ENCODE measurements at regions not wholly inside any gene's neighbourhood (a gene's known extent, or its start where the extent isn't known, plus 50 kb on each side); places are given as distances from the start of the nearest gene placed in this dataset.

GRCh38 chr12:127416796-127417195, 850.2 kb upstream of the TMEM132C start:
- DNase-seq = no peak

GRCh38 chr12:127419111-127419510, 847.9 kb upstream of the TMEM132C start:
- DNase-seq = no peak

- DNase-seq = no peak
Observed at GRCh38 chr12:127421614-127422013, 845.4 kb upstream of the TMEM132C start.

- DNase-seq = no peak
Observed at GRCh38 chr12:127422935-127423566, 843.9 kb upstream of the TMEM132C start.

DNA sequence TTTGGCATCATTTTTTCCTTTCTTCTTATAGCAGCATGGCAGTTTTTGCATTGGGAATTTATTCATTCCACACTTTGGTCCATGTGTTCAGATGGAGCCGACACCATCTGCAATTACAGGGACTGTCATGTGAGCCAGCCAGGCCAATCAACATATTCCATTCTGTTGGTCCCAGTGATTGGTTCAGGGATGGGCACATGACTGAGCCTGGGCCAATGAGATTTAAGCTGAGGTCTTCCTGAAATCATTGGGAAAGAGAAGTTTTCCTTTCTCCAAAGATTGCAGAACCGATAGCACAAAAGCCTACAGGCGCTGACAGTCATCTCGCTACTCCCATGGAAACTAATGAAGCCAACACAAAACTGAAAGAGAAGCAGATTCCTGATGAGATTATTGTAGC, 841.5 kb upstream of the TMEM132C start:
- DNase-seq = no peak

GRCh38 chr12:127428420-127428819, 838.5 kb upstream of the TMEM132C start:
- no peak for DNase-seq

DNA sequence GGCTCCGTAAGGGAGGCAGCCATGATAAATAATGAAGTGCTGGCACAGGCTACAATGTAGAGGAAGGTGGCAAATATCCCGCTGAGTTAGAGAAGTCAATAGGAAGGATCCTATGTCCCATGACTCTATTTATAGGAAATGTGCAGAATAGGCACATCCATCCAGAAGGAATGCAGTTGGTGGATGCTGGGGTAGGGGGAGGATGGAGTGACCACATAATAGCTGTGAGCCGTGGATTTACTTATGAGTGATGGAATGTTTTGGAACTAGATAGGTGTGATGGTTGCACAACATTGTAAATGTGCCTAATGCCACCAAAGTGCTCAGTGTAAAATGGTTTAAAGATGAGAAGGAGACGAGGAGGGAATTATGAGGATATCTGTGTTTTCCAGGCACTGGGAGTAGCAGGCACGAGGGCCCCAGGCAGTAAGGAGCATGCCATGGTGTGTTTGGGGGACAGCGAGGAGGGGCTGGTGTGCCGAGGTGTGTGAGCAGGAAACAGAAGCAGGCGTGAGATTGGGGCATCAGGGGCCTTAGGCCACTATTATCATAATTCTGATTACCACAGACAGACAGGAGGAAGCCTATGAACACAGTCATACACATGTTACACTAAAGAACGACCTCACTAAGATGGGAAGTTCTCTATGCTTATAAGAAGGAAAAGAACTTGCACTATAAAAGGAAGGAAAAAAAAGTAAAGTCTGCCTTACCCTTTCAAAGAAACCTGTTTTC, 837.3 kb upstream of the TMEM132C start:
- no peak for DNase-seq

DNA sequence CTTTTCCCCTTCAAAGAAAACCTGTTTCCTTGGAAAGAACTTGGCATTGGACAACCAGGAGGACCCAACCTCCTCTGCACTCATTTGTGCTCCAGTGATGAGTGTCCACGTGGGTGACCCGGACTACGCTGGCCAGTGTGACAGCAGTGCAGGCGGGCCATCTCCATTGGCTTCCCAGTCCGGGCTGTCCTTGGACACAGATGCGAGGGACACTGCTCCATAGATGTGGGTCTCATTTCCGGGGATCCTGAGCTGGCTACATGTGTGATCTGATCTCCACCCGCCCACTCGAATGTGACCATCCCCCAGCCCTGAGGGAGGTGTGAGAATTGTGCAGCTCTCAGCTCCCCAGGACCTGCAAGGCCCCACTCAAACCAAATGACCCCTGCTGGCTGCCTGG, 836.6 kb upstream of the TMEM132C start:
- DNase-seq = no peak

DNA sequence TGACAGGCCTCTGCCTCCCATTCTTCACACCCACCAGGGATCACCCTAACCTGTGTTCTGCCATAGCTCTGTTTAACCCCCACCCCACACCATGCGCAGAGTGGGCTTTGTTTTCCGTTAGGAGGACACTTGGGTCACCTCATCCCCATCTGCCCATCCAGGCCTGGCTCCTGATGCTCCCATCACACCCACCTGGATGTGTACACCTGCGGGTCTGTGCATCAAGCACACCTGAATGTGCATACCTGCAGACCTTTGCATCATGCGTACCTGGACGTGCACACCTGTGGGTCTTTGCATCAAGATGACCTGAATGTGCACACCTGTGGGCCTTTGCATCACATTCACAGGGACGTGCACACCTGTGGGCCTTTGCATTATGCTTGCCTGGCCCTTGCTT, 835.8 kb upstream of the TMEM132C start:
- DNase-seq = no peak

DNA sequence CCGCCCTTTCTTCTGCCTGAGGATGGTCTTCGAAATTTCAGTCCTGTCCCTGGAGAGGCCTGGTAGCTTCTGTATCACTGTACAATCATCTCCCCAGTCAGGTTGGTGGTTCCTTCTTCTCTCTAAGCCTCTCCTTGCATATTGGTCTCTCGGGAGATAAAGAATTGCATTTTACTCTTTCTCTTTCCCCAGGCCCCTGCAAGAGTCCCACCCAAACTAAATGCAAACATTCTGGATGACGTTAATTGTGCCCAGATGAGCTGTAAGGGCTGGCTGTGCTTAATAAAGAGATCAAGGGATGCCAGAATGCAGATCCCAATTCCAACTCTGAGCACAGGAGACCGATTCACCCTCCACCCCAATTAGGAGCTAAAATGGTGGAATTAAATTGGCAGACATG, 835.4 kb upstream of the TMEM132C start:
- no peak for DNase-seq

- no peak for DNase-seq
Observed at GRCh38 chr12:127435439-127435838, 831.5 kb upstream of the TMEM132C start.

DNA sequence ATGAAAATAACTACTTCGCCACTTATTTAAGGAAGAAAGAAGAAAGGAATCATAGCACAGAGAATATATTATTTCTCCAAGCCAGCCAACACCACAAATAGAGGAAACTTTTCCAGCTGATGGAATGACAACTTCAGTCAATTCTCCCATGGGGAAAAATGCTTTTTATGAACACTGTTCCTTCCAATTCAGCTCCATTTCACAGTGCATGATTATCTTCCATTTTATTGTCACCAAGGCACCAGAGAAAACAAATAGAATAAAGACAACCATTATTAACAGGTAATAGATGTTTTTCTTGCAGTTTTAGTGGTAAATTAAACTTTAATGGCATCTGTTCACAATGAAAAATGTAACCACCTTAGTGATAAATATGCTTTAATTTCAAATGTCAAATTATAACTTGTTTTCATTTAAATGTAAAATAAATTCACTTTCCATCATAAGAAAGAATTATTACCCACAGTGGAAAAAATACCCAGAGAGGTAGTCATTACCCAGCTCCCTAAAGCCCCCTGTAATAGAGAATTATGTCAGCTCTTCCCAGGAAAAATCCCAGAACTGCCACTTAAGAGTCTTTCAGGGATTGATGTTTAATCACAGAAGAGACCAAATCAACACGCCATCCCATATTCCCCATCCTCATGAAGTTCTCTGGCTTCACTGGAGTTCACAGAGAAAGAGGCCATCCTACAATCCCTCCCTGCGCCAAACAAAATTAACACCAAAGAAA, 828.3 kb upstream of the TMEM132C start:
- DNase-seq = no peak

DNA sequence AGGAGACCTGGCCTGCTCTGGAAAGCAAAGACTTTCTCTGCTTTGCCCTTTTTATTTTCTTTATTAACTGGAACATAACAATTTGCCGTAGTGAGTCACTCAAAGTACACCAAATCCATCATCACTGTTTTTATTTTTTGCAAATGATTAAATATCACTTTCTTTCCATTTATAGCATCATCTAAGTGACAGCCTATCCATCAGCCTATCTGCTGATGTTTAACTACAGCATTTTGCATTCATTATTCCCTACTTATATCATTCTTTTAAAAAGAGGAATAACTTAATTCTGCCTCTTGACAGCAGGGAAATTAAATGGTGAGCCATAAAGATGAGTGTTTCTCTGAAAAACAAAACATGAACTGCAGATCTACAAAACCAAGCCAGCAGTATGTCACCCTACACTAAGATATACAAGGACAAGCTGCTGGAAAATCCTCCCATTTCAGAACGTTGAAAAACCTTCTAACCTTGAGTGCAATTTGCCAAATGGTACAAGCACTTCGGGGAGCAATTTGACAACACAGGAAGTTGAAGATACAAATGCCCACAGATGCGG, 821.3 kb upstream of the TMEM132C start:
- no peak for DNase-seq

- DNase-seq = no peak
Observed at GRCh38 chr12:127448906-127449305, 818.1 kb upstream of the TMEM132C start.

DNA sequence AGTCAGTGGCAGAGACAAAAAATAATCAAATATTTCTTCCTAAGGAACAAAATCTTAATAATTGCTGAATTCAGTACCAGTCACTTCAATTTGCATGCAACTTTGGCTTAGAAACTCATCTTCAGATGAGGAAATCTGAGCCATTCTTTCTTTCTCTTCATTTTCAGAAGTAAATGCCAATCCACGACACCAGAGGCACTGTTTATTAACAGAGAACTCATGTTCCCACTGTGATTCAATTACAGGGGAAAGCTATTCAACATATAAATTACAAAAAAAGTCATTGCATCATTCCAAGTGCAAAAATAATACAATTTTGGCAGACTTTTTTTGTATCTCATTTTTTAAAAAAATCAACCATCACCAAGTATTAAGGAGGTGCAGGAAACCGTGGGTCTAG, 816.1 kb upstream of the TMEM132C start:
- DNase-seq = no peak

DNA sequence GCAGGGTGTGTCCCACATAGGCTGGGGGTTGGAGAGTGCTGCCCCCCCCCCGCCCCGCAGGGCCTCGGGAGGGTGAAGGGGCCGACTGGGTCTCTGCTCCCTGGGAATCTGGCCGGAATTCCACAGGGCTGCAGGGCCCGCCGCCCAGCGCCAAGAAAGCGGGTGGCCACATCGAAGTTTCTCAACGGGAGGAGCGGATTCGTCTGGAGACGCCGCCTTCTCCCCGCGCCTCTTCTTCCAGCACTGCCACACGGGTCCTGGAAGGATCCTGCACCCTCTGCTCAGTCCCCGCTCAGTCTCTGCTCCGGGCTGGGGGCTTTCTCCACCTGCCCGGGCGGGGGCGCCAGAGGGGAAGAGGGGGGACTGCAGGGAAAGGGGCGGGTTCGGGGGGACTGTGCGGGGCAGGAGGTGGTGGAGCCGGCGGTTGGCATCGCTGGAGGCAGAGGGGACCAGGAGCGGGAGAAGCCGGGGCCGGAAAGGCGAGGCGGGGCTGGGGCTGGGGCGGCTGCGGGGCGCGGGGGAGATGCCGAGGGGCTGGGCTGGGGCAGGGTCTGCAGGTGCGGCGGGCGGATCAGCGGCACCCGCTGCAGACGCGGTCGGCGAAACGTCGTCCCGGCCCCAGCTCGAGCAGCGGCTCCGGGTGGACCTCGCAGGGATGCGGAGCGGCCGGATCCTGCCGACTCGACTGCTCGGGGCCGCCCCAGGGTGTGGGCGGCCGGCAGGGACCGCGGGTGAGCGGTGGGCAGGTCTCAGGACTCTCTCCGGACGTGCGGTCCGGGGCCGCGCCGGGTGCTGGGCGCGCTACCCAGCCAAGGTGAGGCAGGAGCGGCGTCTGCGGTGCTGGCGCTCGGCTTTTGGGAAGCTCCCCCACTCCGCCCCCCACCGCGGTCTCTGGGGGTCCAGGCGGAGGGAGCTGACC, 811.4 kb upstream of the TMEM132C start:
- DNase-seq = no peak

DNA sequence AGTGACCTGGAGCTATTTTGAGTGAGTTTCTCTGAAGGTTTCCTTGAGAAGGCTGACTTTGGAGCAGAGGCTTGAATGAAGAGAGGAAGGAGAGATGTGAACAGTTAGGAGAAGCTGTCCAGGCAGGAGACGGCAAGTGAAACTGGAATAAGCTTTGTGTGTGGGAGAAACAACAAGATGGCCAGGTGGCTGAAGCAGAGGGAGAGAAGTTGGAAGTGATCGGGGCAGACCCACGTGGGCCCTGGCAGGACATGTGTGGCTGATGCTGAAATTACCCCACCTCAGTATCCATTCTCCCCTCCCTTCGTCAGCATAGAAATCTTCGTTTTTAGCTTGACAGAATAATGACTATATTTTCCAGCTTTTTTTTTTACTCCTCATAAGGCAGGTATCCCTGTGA, 809.2 kb upstream of the TMEM132C start:
- no peak for DNase-seq

DNA sequence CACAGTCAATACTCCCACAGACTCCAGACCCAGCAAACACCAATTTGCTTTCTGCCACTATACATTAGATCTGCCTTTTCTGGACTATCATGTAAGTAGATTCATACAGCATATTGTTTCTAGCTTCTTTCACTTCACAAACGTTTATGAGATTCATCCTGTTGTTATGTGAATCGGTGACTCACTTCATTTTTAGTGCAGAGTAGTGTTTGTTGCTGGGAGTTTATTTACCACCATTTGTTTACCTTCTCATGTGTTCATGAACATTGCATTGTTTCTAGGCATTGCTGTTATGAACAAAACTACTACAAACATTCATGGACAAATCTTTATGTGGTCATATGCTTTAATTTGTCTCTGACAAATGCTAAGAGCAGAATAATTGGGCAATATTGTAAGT, 807.8 kb upstream of the TMEM132C start:
- DNase-seq = no peak

DNA sequence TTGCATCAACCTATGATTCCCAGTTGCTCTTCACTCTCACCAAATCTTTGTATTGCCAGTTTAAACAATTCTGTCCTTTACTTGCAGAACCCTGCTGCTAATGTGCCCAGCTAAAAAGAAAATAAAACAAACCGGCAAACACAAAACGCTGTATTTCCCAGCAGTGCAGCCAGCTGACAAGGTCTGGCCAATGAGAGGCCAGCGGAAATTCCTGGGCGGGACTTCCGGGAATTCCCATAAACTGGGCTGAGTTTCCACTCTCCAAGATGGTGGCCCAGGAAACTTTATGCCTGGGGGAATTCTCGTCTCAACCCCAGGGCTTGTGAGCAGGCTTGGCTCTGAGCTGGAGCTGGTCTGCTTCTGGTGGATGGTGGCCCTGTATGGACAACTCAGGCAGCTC, 807.3 kb upstream of the TMEM132C start:
- no peak for DNase-seq

- no peak for DNase-seq
Observed at GRCh38 chr12:127463237-127463636, 803.7 kb upstream of the TMEM132C start.

DNA sequence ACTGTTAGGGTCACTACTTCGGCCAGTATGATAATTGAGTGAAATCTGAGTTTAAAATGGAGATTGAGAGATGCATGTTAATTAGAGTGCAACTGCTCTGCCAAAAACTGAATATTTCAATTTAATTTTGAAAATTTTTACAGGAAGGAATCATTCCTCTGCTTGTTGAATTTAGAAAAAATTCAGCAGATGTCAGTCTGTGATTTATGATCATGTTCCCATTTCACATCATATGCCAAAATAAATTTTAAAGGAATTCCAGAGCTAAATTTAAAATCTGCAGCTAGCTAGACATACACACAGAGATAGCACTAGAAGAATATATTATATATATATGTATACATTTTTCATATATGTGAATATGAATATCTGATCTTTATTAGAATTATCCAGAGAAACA, 797.6 kb upstream of the TMEM132C start:
- no peak for DNase-seq

DNA sequence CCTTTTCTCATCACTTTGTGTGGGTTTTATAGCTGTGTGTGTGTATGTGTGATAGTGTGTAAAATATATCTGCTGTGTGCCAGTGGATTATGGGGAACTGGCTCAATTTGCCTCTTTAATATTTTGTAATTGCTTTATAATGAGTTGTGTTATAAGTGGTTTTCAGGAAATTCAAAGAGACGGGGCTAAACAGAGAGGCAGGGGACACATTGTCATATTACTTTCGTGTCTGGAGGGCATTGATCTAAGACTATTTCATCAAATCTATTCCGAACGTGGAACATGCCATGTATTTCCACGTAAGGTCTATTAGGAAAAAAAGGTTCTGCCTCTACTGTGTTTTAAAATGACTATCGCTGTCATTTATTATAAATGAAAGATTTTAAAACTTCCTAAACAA, 793.2 kb upstream of the TMEM132C start:
- DNase-seq = no peak

- DNase-seq = no peak
Observed at GRCh38 chr12:127479256-127479655, 787.7 kb upstream of the TMEM132C start.
